Thyroid gland (tissue), 4 donors: ENCODE measurements at regions not wholly inside any gene's neighbourhood (a gene's known extent, or its start where the extent isn't known, plus 50 kb on each side); places are given as distances from the start of the nearest gene placed in this dataset.

Experiments used
- POLR2A ChIP-seq, 2 donors: fragments of 450-650 bp; IDR thresholded peaks; one replicate each; pipeline ENCODE4 v1.6.1; 2017; ENCODE audit warnings: antibody characterized with exemption in 2 of 2, mild to moderate bottlenecking in 2 of 2, moderate library complexity in 1 of 2
- TF ChIP-seq, protein P1 (sequence below), 6 experiments: fragments of 200-600 bp in 3 of 6; fragments of 450-650 bp in 3 of 6; sonication (generic) in 3 of 6; IDR thresholded peaks; one replicate each; pipeline ENCODE4 v1.5.1; 2016 to 2019; ENCODE audit warnings: antibody characterized with exemption in 6 of 6, mild to moderate bottlenecking in 2 of 6, inconsistent platforms in 1 of 6, moderate library complexity in 1 of 6

DNA sequence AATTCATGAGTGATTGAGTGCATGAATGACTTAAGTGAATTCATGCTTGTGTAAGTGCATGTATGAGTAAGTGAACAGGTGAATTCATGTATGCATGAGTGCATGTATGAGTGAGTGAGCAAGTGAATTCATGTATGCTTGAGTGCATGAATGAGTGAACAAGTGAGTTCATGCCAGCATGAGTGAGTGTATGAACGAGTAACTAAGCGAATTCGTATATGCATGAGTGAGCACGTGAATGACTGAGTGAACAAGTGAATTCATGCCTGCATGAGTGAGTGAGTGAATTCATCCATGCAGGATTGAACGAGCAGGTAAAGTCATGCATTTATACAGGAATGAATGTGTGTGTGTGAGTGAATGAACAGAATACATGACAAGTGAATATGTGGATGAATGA is 278.5 kb upstream of the USP9Y start:
- TF ChIP-seq, protein P1, sequence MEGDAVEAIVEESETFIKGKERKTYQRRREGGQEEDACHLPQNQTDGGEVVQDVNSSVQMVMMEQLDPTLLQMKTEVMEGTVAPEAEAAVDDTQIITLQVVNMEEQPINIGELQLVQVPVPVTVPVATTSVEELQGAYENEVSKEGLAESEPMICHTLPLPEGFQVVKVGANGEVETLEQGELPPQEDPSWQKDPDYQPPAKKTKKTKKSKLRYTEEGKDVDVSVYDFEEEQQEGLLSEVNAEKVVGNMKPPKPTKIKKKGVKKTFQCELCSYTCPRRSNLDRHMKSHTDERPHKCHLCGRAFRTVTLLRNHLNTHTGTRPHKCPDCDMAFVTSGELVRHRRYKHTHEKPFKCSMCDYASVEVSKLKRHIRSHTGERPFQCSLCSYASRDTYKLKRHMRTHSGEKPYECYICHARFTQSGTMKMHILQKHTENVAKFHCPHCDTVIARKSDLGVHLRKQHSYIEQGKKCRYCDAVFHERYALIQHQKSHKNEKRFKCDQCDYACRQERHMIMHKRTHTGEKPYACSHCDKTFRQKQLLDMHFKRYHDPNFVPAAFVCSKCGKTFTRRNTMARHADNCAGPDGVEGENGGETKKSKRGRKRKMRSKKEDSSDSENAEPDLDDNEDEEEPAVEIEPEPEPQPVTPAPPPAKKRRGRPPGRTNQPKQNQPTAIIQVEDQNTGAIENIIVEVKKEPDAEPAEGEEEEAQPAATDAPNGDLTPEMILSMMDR (IDR thresholded peaks at IDR 0.05): no peak
- TF ChIP-seq POLR2A (IDR thresholded peaks at IDR 0.05): no peak
